GM12873 (cell line): ENCODE measurements at regions not wholly inside any gene's neighbourhood (a gene's known extent, or its start where the extent isn't known, plus 50 kb on each side); places are given as distances from the start of the nearest gene placed in this dataset.

Experiments
- TF ChIP-seq, protein P1 (sequence below): IDR thresholded peaks from 2 replicates; pipeline ENCODE4 v1.5.1; 2012; ENCODE audit warnings: low read depth, mild to moderate bottlenecking, moderate library complexity, low read length, control low read depth; ENCODE audit not compliant: insufficient read depth; ENCODE audit errors: missing control alignments

DNA sequence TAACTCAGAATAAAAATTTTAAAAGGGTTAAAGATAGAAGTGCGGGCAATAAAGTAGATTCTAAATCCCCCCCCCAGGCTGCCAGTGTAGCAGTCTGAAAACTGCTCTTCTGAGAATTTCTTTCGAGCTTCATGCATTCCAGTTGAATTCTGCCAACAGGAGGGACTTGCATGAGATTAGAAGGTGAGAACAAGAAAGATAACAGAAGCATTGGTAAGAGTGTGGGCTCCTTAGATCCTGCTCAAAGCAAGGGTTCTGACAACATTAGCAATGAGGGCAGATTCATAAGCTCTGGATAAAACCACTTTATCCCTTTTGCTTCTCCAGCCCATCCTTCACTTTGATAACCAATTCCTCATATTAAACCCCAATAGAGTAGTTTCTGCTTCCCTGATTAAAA lies 235.9 kb upstream of the CDH6 start:
- TF ChIP-seq, protein P1, sequence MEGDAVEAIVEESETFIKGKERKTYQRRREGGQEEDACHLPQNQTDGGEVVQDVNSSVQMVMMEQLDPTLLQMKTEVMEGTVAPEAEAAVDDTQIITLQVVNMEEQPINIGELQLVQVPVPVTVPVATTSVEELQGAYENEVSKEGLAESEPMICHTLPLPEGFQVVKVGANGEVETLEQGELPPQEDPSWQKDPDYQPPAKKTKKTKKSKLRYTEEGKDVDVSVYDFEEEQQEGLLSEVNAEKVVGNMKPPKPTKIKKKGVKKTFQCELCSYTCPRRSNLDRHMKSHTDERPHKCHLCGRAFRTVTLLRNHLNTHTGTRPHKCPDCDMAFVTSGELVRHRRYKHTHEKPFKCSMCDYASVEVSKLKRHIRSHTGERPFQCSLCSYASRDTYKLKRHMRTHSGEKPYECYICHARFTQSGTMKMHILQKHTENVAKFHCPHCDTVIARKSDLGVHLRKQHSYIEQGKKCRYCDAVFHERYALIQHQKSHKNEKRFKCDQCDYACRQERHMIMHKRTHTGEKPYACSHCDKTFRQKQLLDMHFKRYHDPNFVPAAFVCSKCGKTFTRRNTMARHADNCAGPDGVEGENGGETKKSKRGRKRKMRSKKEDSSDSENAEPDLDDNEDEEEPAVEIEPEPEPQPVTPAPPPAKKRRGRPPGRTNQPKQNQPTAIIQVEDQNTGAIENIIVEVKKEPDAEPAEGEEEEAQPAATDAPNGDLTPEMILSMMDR = no peak

DNA sequence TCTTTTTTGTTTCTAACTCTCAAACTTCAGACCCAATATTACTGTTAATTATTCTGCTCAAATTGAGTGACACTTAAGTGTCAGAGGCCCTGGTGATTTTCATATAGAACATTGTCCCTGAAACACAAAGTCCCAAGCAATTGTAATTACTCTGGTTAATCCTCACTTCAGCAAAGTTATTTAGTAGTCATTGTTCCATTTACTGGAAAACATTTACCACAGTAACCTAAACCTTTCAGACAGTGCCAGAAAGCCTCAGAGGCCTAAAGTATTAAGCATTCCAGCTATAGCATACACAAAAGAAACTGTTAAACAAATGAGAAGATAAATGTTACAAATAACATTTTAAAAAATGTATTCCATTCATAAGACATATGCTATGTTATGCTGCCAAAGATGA lies 237.2 kb upstream of the CDH6 start:
- TF ChIP-seq, protein P1 = no peak

DNA sequence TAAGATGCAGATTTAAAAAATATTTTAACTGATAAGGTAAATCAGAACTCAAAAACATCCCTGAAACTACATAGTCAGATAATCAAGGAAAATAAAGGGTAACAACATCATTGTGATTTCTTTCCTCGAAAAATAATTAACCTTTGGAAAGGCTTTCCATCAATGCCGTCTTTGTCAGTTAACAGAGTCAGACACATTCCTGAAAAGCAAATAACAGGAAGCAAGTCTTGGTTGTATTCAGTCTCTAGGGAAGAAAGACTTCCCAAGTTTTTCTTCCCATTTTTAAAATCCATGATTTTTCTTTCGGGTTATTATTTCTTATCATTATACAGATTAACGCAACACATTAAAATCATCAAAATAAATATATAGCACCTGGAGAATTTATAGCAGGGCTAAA lies 256.4 kb upstream of the CDH6 start:
- TF ChIP-seq, protein P1 = no peak

DNA sequence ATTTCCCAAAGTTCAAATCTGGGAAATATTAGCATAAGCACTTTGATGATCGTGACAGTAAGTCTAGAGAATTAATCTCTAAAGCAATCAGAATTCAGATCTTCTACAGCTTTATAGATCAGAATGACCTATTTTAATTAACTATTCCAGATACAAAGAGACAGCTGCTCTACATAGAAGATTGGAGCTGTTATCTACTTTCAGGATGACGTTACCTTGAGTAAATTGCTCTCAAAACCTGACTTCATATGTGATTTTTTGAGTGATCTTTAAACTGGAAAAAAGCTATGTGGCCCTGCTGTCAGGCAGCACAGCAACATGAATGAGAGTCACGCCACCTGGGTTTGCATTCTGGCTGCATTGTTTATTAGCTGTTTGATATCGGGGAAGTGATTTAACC lies 259.9 kb upstream of the CDH6 start:
- TF ChIP-seq, protein P1 = no peak

DNA sequence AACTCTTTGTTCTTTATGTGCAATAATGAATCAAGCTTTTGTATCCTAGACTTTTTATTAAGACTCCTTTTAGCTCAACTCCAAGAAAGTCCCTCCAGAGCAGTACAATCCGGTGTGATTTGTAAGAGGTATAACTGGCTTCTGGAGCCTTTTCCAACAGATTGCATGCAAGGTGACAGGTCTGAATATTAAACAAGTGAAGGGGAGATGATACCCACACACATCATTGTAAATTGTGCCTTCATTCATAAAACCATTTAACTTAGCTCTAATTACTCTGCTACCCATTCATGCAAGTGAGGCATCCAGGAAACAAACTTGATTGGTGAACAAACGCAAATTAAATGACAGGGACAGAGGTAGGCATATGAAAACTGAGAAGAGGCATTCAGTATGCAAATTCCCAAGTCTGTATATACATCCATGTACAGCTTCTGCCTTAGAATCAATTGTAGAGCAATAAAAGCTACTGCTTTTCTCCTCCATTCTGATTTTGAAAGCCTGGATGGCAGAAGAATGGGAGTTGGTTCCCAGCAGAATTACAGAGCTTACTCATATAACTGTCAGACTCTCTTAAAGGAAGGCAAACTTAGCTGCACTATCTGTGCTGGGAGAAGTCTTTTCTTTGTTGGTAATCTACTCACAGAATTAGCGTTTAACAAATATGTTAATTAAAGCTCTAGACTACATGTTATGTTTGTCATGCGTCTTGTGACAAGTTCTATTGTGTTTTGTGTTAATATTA lies 261.0 kb upstream of the CDH6 start:
- TF ChIP-seq, protein P1 = no peak

DNA sequence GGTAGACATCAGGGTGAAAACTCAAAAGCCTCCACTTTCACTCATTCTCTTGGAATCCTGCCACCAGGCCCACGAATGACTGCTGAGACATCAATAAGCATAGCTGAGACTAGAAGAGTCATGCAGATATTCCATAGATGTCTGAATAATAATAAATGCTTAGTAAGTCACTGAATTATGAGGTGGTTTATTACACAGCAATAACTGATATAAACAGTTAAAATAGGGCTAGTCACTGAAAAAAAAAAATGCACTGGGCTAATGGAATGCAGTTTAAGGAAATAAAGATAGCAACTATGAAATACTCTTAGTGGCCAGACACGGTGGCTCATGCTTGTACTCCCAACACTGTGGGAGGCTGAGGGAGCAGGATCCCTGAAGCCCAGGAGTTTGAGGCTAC lies 262.8 kb upstream of the CDH6 start:
- TF ChIP-seq, protein P1 = no peak

DNA sequence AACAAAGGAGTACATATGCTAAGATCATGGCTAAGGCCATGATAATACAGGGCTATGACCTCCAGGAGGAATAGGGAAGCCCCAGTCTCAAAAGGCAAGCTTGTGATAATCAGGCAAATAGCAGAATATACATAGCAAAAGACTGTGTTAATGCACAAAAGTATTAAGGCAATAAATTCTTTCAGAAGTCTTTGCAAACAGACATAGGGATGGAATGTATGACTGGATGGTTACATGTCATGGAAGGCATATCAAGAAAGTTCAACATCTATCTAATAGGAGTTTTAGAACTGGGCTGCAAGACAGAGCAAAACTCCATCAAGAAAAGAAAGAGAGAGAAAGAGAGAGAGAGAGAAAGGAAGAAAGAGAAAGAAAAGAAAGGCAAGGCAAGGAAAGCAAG lies 264.5 kb upstream of the CDH6 start:
- TF ChIP-seq, protein P1 = no peak
